Brain microvascular endothelial cell (primary cell): ENCODE measurements at regions not wholly inside any gene's neighbourhood (a gene's known extent, or its start where the extent isn't known, plus 50 kb on each side); places are given as distances from the start of the nearest gene placed in this dataset.
A peak's percentile ranks its signal among the peaks of the same experiment; 100 is the strongest.

Experiments
- DNase-seq: peaks from one replicate; pipeline ENCODE4 v3.0.0-alpha.2; 2020
- H3K27ac ChIP-seq: fragments of 250-450 bp; sonication (Bioruptor Pico); 2 replicates; pipeline ENCODE4 v1.5.1; 2020; ENCODE audit warnings: mild to moderate bottlenecking, moderate library complexity
- H3K27me3 ChIP-seq: fragments of 250-450 bp; sonication (Bioruptor Pico); replicated peaks from 2 replicates; pipeline ENCODE4 v1.5.1; 2020; ENCODE audit warnings: mild to moderate bottlenecking
- H3K36me3 ChIP-seq: fragments of 250-450 bp; sonication (Bioruptor Pico); replicated peaks from 2 replicates; pipeline ENCODE4 v1.5.1; 2020; ENCODE audit warnings: mild to moderate bottlenecking
- H3K4me3 ChIP-seq: 2 replicates; pipeline ENCODE4 v1.5.1; 2011; ENCODE audit warnings: low read depth, mild to moderate bottlenecking, control low read depth, low read length, moderate library complexity
- in situ Hi-C: cut with HindIII; loops from 2 replicates; pipeline ENCODE4 v1.10.0; 2017; ENCODE audit warnings: low sequenced_read_pairs, low pct_ligation_motif_present
- TF ChIP-seq, protein P1 (sequence below): IDR thresholded peaks from 2 replicates; pipeline ENCODE4 v1.5.1; 2011; ENCODE audit warnings: low read depth, mild to moderate bottlenecking, moderate library complexity, low read length, control low read depth, inconsistent platforms; ENCODE audit errors: missing control alignments

DNA sequence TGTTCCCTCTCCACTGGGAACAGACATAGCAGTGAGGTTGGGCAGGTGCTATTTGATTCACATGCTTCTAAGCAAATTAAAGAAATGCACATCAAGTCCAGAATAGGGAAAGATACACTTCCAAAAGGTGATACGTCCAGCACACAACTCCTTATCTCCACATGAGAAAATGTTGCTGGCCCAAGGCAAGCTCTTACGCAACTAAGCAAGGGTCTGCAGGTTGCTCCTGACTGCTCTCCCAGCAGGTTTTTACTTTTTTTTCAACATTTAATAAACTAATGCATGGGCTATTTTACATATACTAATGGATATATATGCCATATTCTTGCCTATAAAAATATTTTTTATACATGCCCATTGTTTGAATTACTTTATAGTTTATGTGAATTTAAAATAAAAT, 818.5 kb upstream of the ROBO1 start:
- TF ChIP-seq, protein P1, sequence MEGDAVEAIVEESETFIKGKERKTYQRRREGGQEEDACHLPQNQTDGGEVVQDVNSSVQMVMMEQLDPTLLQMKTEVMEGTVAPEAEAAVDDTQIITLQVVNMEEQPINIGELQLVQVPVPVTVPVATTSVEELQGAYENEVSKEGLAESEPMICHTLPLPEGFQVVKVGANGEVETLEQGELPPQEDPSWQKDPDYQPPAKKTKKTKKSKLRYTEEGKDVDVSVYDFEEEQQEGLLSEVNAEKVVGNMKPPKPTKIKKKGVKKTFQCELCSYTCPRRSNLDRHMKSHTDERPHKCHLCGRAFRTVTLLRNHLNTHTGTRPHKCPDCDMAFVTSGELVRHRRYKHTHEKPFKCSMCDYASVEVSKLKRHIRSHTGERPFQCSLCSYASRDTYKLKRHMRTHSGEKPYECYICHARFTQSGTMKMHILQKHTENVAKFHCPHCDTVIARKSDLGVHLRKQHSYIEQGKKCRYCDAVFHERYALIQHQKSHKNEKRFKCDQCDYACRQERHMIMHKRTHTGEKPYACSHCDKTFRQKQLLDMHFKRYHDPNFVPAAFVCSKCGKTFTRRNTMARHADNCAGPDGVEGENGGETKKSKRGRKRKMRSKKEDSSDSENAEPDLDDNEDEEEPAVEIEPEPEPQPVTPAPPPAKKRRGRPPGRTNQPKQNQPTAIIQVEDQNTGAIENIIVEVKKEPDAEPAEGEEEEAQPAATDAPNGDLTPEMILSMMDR, result no peak
- H3K36me3 ChIP-seq, result no peaks in the 10 kb centered on the region
- H3K27me3 ChIP-seq, result no peaks in the 10 kb centered on the region
- no peak for DNase-seq
- H3K4me3 ChIP-seq, result no peak overlapping the region
- H3K27ac ChIP-seq, result no peak overlapping the region
- in situ Hi-C loops, result no loop called here

DNA sequence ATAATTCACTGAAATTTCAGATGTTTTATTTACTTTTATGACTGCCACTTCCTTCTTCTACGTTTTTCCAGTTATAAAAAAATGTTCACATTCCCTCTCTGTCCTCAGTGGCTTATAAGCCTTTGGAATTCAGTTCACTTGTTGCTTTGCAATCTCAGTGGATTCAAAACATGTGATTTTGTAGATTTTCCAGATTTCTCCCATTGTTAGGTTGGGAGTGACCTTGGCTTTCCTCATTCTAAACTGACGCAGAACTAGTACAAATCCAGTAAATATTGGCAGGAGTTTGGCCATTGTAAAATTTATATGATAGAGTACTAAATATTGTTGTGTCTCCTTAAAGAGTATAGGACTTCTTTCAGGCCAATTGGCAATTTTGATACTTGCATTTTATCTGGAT, 812.3 kb upstream of the ROBO1 start:
- Histone ChIP-seq H3K27me3 (no peaks in the 10 kb centered on the region), H3K36me3 (no peaks in the 10 kb centered on the region), H3K27ac (no peak overlapping the region), H3K4me3 (no peak overlapping the region)
- TF ChIP-seq, protein P1, result no peak
- in situ Hi-C loops, result no loop called here
- no peak for DNase-seq

DNA sequence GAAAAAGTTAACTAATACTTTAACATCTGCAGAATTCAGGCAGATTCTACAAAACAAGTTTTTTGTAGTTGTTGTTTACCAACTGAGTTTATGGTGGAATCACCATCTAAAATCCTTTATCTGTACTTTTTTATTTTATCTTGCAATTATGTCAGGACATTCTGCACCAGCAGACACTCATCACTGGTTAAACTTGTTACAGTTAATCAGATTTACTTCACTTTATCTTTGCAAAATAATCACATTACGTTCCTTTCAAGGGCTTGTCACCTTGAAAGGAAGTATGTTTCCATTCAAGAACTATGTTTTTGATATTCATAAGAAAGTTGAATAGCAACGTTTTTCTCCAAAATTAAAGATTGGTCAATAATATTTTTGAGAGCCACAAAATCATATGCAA, 796.6 kb upstream of the ROBO1 start:
- H3K27ac ChIP-seq, result no peak overlapping the region
- H3K36me3 ChIP-seq, result no peaks in the 10 kb centered on the region
- no peak overlapping the region for H3K4me3 ChIP-seq
- TF ChIP-seq, protein P1, result no peak
- no peak for DNase-seq
- no peaks in the 10 kb centered on the region for H3K27me3 ChIP-seq
- in situ Hi-C loops, result no loop called here

DNA sequence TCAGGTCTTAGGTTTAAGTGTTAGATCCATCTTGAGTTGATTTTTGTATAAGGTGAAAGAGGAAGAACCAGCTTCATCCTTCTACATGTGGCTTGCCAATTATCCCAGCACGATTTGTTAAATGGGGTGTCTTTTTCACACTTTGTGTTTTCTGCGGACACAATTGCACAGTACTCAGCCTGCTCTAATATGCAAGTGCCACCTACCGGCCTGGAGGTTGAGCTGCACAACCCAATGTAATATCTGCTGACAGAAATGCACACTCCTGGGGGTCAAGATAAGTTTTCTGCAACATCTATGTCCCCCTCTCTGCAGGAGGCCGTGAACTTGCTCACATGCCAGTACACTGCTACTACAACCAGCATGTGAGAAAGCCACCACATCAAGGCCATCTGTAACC, 791.9 kb upstream of the ROBO1 start:
- TF ChIP-seq, protein P1, result no peak
- Histone ChIP-seq H3K4me3 (no peak overlapping the region), H3K27me3 (no peaks in the 10 kb centered on the region), H3K27ac (no peak overlapping the region), H3K36me3 (no peaks in the 10 kb centered on the region)
- in situ Hi-C loops, result no loop called here
- DNase-seq, result no peak

DNA sequence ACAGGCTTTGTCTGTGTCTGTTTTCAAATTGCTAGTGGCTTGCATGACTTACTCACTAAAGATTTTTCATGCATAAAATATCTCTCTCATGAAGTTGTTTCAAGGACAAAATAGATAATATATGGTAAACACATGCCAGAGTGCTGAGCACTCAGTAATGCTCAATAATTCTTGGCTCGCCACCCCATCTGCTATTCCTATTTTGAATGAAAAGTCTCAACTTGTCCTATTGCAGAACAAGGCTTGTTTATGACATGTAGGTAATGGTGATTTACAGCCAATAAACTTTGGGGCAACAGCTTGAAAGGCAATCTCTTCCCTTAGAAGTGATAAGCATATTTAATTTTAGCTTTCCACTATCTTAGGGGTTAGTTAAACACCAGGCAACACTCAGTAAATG, 789.0 kb upstream of the ROBO1 start:
- TF ChIP-seq, protein P1, result no peak
- Histone ChIP-seq H3K36me3 (no peaks in the 10 kb centered on the region), H3K27me3 (no peaks in the 10 kb centered on the region), H3K4me3 (no peak overlapping the region), H3K27ac (no peak overlapping the region)
- DNase-seq, result peak; percentile 14
- in situ Hi-C loops, result no loop called here

DNA sequence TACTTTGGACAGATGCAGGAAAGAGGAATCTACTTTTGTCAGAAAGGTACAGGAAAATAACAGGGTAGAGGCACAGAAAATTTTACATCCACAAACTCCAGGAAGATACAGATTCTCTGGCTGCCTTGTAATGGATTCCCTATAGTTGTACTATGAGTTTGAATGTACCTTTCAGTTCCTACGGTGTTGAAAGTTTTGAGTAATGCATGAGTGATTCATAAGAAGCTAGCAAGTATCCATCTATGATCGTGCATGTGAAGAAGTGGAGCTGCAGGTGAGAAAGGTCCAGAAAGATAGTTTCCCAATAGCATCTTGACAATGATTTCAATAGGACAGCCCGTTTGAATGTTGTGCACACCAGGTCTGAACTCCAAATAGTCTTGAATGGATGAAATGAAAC, 786.5 kb upstream of the ROBO1 start:
- TF ChIP-seq, protein P1, result no peak
- H3K27ac ChIP-seq, result no peak overlapping the region
- no peaks in the 10 kb centered on the region for H3K27me3 ChIP-seq
- no peak overlapping the region for H3K4me3 ChIP-seq
- no peaks in the 10 kb centered on the region for H3K36me3 ChIP-seq
- no peak for DNase-seq
- in situ Hi-C loops, result no loop called here
